ENCODE measurements at regions not wholly inside any gene's neighbourhood (a gene's known extent, or its start where the extent isn't known, plus 50 kb on each side); places are given as distances from the start of the nearest gene placed in this dataset.

DNA sequence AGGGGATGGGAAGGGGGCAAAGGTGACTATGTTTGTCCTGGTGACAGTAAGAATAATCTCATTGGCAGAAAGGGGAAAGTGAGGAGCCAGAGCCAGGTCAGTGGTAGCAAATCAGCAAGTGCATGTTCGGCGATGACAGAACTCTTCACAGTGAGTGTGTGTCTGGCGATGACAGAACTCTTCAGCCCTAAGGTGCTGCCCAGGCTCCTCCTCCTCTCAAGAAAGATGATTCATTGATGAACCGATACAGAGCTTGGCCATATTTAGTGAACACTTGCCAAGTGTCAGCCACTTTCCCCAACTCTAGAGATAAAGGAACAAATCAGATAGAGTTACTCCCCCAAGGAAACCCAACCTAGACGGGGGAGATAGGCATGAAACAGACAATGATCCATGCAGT, 199.3 kb upstream of the UBL3 start:
- TF ChIP-seq, protein P1, sequence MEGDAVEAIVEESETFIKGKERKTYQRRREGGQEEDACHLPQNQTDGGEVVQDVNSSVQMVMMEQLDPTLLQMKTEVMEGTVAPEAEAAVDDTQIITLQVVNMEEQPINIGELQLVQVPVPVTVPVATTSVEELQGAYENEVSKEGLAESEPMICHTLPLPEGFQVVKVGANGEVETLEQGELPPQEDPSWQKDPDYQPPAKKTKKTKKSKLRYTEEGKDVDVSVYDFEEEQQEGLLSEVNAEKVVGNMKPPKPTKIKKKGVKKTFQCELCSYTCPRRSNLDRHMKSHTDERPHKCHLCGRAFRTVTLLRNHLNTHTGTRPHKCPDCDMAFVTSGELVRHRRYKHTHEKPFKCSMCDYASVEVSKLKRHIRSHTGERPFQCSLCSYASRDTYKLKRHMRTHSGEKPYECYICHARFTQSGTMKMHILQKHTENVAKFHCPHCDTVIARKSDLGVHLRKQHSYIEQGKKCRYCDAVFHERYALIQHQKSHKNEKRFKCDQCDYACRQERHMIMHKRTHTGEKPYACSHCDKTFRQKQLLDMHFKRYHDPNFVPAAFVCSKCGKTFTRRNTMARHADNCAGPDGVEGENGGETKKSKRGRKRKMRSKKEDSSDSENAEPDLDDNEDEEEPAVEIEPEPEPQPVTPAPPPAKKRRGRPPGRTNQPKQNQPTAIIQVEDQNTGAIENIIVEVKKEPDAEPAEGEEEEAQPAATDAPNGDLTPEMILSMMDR (IDR thresholded peaks at IDR 0.05): no peak
- no peak for TF ChIP-seq POLR2A (IDR thresholded peaks at IDR 0.05)

Data from uterus (tissue), 2 donors.